ENCODE measurements at regions not wholly inside any gene's neighbourhood (a gene's known extent, or its start where the extent isn't known, plus 50 kb on each side); places are given as distances from the start of the nearest gene placed in this dataset.

- TF ChIP-seq E2F5 (CRISPR knock-in tag; IDR thresholded peaks at IDR 0.05): no peak
- TF ChIP-seq ZNF75A (CRISPR knock-in tag; IDR thresholded peaks at IDR 0.05): no peak
- no peak for TF ChIP-seq CREB5 (CRISPR knock-in tag; IDR thresholded peaks at IDR 0.05)
- TF ChIP-seq RHOXF2B (CRISPR knock-in tag; conservative IDR thresholded peaks at IDR 0.05): no peak
- no peak for TF ChIP-seq MYC (IDR thresholded peaks at IDR 0.05; ENCODE audit: low read depth, low read length)
- TF ChIP-seq MYC (CRISPR knock-in tag; IDR thresholded peaks at IDR 0.05; ENCODE audit: borderline replicate concordance, low read depth): no peak
- TF ChIP-seq STAG1 (CRISPR knock-in tag; IDR thresholded peaks at IDR 0.05; ENCODE audit: borderline replicate concordance): no peak
- TF ChIP-seq ZFP36 (IDR thresholded peaks at IDR 0.05; ENCODE audit: low read depth, low read length, partially characterized antibody): no peak
- TF ChIP-seq CREB1 (IDR thresholded peaks at IDR 0.05): no peak
- no peak for TF ChIP-seq CREB1 (CRISPR knock-in tag; IDR thresholded peaks at IDR 0.05)
- no peak for TF ChIP-seq ARID3B (CRISPR knock-in tag; IDR thresholded peaks at IDR 0.05; ENCODE audit: borderline replicate concordance)
- TF ChIP-seq ZNF184 (CRISPR knock-in tag; IDR thresholded peaks at IDR 0.05): no peak
- TF ChIP-seq EWSR1 (IDR thresholded peaks at IDR 0.05; ENCODE audit: borderline replicate concordance, low read depth, partially characterized antibody): no peak
- TF ChIP-seq THRAP3 (IDR thresholded peaks at IDR 0.05; ENCODE audit: borderline replicate concordance): no peak
- TF ChIP-seq CTCF (IDR thresholded peaks at IDR 0.05 in 2 of 3, conservative IDR thresholded peaks at IDR 0.05 in 1 of 3; ENCODE audit: insufficient read depth in 2 of 3, low read depth in 1 of 3, low read length in 3 of 3): no peak
These were observed 259.9 kb downstream of the NDUFA10 start (continued) for GRCh38 chr2:239765076-239765845.
